ENCODE measurements at regions not wholly inside any gene's neighbourhood (a gene's known extent, or its start where the extent isn't known, plus 50 kb on each side); places are given as distances from the start of the nearest gene placed in this dataset.
A peak's percentile ranks its signal among the peaks of the same experiment; 100 is the strongest.

GRCh38 chr18:73975266-73975665 lies 172.4 kb downstream of the FBXO15 start:
- peak; percentile 21 for DNase-seq (ENCODE audit: low read depth)
- no peak overlapping the region for H3K4me3 ChIP-seq (ENCODE audit: control insufficient read depth, low read depth, low read length)
- no peak for TF ChIP-seq CTCF (IDR thresholded peaks at IDR 0.05; ENCODE audit: control insufficient read depth, insufficient read depth, low read depth, low read length, missing control alignments)

- H3K4me3 ChIP-seq (ENCODE audit: control insufficient read depth, low read depth, low read length), result no peak overlapping the region
- DNase-seq (ENCODE audit: low read depth), result no peak
- TF ChIP-seq CTCF (IDR thresholded peaks at IDR 0.05; ENCODE audit: control insufficient read depth, insufficient read depth, low read depth, low read length, missing control alignments), result no peak
Measured at GRCh38 chr18:73973972-73974371, 173.7 kb downstream of the FBXO15 start.

GRCh38 chr18:73966954-73967353 lies 180.7 kb downstream of the FBXO15 start:
- DNase-seq (ENCODE audit: low read depth), result no peak
- no peak for TF ChIP-seq CTCF (IDR thresholded peaks at IDR 0.05; ENCODE audit: control insufficient read depth, insufficient read depth, low read depth, low read length, missing control alignments)
- H3K4me3 ChIP-seq (ENCODE audit: control insufficient read depth, low read depth, low read length), result no peak overlapping the region

GRCh38 chr18:73962256-73962655 lies 185.4 kb downstream of the FBXO15 start:
- peak; percentile 52 for DNase-seq (ENCODE audit: low read depth)
- TF ChIP-seq CTCF (IDR thresholded peaks at IDR 0.05; ENCODE audit: control insufficient read depth, insufficient read depth, low read depth, low read length, missing control alignments), result no peak

GRCh38 chr18:73961804-73962203 lies 185.8 kb downstream of the FBXO15 start:
- DNase-seq (ENCODE audit: low read depth), result no peak
- TF ChIP-seq CTCF (IDR thresholded peaks at IDR 0.05; ENCODE audit: control insufficient read depth, insufficient read depth, low read depth, low read length, missing control alignments), result no peak

More at GRCh38 chr18:73962256-73962655, 185.4 kb downstream of the FBXO15 start:
- no peak overlapping the region for H3K4me3 ChIP-seq (ENCODE audit: control insufficient read depth, low read depth, low read length)

GRCh38 chr18:73959352-73959751 lies 188.3 kb downstream of the FBXO15 start:
- no peak for TF ChIP-seq CTCF (IDR thresholded peaks at IDR 0.05; ENCODE audit: control insufficient read depth, insufficient read depth, low read depth, low read length, missing control alignments)
- no peak for DNase-seq (ENCODE audit: low read depth)

More at GRCh38 chr18:73961804-73962203, 185.8 kb downstream of the FBXO15 start:
- no peak overlapping the region for H3K4me3 ChIP-seq (ENCODE audit: control insufficient read depth, low read depth, low read length)

GRCh38 chr18:73954268-73954667 lies 193.4 kb downstream of the FBXO15 start:
- DNase-seq (ENCODE audit: low read depth), result no peak
- TF ChIP-seq CTCF (IDR thresholded peaks at IDR 0.05; ENCODE audit: control insufficient read depth, insufficient read depth, low read depth, low read length, missing control alignments), result no peak
- H3K4me3 ChIP-seq (ENCODE audit: control insufficient read depth, low read depth, low read length), result no peak overlapping the region

More at GRCh38 chr18:73959352-73959751, 188.3 kb downstream of the FBXO15 start:
- H3K4me3 ChIP-seq (ENCODE audit: control insufficient read depth, low read depth, low read length), result no peak overlapping the region

All from AG09309 (cell line).